ENCODE measurements at regions not wholly inside any gene's neighbourhood (a gene's known extent, or its start where the extent isn't known, plus 50 kb on each side); places are given as distances from the start of the nearest gene placed in this dataset.
A peak's percentile ranks its signal among the peaks of the same experiment; 100 is the strongest.

DNA sequence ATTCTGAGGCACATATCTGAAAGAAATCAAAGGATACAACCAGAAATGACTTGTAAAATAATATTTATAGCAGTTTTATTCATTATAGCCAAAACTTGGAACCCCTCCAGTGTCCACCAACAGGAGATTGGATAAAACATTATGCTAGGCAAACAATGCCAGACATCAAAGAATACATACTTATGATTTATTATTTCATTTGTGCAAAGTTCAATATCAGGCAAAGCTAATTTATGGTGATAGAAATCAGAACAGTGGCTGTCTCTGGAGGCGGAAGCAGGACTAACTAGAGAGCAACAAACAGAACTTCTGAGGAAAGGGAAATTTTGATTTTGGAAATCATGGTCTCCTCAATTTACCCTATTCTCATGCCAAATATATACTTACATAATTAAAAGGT lies 193.1 kb downstream of the ICE1 start:
- DNase-seq: peak; percentile 34

DNA sequence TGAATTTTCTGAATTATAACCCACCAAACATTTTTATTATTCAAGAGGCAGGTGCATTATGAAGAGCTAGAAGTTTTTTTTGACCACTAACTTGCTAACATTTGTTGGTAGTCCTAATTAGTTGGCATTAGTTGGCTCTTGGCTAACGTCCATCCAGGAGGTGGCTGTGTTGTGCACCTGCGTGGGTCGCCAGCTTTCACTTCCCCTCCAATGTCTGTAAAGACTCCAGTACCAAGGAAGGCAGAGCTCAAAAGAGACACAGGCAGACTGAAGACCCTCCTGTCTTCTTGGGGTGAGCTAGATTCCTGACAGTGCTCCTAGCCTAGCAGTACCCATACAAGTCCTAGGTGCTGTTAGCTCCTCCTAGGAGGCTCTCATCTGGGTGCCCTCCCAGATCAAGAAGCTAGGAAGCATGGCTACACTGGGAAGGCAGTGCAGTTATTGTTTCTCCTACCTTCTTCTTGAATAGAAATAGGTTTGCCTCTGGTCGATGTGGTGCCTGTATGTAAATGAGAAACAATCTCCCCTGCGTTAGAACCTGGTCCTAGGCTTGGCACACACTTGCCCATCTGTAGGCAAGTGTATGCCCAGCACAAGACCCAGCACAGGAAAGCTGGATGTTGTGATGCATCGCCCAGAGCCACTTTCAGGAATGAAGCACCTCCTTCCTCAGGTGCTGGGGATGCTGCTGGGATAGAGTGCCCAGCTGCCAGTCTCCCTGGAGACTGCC lies 190.9 kb downstream of the ICE1 start:
- no peak for DNase-seq

DNA sequence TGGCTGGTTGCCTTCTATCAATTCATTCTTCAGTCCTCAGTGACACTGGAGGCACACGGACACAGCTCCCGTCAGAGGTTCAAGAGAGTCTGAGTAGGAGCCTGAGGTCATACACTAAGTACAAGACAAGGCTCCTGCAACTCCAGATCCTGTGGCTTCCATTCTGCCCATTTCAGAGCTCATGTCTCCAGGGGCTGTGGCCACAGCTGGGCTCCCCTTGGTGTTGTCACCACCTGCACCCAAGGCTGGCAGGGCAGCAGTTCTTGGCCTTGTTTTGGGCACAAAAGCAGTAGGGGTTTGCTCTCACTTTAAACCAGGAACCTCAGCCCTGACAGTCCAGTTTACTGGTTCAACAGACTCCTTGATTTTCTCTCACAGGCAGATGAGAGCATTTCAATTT lies 189.6 kb downstream of the ICE1 start:
- no peak for DNase-seq

DNA sequence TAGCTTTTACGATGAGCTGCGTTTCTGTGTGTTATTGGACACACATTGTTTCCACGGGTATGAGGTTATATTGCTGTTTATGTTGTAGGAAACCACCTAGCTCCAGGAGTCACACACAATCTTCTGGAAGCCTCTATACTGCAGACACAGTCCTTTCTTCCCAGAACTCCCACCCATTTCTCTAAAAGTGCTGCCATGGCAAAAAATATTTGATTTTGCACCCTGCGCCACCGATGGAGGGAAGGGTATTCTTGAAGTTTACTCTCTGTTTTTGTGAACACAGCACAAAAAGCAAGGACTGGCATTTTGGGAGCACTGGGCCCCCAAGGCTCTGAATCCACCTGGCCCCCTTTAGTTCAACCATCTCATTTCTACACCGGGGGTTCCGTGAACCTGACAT lies 187.5 kb downstream of the ICE1 start:
- DNase-seq: no peak

DNA sequence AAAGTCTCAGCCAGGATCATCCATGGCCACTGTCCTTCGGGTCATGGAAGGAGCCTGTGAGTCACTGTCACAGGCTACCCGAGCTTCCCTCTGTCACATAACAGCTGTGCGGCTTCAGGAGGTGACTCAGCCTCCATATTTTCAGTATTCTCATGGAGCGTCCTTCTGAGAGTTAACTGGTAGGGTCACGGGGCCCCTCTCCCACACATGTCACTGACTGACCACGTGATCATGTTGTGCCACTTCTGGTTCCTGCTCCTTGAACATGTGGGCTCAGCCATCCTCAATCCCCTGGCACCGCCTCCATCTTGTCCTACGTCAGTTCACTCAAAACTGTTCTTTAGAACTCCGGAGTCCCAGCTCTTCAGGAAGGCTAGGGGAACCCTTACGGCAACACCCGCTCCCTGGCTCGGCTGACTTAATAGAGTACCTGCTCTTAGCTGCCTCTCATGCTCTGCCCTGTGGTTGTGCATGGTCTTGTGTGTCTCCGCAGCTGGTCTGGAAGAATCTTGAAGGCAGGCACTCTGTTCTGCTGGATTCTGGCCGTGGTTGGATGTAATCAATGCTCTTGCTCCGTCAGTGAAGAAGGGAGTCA lies 182.8 kb downstream of the ICE1 start:
- no peak for DNase-seq

DNA sequence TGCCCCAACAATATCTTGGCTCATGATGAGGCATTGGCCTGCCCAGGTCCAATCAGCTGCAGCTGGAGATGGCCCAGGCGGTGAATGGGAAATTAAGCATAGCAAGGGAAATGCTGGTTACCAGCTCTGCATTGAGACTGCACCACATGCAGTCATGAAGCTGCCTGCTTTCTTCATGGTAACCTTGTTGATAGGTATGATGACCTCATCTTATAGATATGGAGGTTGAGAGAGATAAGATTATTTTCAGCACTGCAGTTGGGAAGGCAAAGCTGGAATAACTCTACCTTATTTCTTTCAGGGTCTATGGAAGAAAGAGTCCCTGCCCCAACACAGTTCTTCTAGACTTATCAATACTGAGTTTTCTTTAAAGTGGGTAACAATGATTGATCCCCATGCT lies 180.1 kb downstream of the ICE1 start:
- no peak for DNase-seq

DNA sequence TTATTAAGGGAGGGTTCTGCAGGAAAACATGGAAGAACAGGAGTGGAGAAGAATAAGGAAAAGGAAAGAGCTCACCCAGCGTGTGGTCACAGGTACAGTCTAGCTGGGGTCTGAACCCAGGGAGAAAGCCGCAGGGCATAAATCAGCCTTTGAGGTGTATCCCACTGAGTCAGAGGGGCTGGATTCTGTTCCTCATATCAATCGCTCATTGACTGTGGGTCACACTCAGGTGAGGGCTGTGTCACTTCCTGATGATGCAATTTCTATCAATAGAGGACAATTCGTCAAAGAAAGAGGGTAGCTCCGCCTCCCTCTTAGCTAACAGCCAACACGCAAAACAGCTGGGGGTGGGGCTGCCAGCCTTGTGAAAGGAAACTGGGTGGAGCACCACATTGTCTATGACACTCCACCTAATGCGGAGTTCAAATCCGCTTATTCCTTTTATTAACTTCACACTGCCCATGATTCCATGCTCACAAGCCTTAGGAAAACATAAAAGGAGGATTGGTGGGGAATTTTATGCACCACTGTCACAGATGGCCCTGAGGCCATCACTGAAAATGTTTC lies 176.2 kb downstream of the ICE1 start:
- no peak for DNase-seq

DNA sequence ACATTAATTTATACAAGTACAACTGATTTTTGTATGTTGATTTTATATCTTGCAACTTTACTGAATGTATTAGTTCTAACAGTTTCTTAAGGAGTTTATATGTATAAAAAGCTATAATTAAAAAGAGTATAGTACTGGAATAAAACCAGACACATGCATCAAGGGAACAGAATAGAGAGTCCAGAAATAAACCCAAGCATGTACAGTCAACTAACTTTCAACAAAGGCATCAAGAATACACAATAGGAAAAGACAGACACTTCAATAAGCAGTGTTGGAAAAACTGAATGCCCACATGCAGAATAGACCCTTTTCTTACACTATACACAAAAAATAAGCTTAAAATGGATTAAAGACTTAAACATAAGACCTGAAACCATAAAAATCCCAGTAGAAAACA lies 170.9 kb downstream of the ICE1 start:
- no peak for DNase-seq

DNA sequence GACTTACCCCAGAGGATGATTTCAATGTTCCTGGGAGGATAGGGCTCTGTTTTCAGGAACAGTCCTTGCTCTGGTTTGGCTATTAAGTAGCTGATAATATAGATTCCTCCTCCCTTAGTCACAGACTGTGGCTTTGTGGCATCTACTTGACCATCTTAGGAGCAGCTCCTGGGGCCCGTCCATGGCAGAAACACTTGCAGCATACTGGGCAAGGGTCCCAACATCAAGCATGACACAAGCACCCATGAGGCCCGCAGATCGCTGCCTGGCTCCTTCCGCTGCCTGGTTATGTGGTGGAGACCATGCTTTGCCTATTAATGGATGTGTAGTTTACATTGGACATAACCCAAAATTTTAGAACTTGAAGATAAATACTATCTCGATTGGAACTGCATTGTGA lies 170.1 kb downstream of the ICE1 start:
- no peak for DNase-seq

DNA sequence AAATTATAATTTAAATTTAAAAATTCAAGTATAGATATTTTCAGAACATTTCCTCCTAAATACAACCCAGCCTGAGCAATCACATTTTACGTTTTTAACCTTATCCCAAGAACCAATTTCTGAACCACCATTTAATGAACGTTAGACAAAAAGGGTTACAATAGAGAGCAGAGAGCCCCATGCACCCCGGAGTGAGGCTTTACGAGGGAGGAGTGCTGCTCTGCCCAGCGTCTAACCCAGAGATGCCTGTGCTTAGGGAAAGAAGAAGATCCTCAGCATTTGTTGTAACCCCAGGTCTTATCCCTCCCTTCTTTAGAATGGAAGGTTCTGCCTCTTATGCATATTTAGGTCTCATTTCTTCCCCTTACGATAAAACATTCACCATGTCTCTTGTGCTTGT lies 169.1 kb downstream of the ICE1 start:
- DNase-seq: no peak

DNA sequence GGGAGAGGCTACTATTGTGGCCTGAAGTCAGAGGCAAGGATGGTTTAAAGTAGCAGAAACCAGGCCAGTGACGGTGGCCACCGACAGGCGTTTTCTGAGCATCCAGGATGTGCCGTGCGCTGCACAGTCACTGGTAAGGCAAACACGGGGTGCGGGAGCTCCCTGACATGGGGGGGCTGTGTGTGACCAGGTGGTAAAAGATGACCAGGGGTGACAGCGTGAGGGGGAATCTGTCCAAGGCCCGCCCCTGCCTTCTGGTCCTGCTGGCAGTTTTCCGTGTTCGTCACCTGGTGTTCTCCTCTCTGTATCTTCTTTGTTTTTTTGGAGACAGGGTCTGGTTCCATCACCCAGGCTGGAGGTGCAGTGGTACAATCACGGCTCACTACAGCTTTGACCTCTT lies 167.4 kb downstream of the ICE1 start:
- no peak for DNase-seq

DNA sequence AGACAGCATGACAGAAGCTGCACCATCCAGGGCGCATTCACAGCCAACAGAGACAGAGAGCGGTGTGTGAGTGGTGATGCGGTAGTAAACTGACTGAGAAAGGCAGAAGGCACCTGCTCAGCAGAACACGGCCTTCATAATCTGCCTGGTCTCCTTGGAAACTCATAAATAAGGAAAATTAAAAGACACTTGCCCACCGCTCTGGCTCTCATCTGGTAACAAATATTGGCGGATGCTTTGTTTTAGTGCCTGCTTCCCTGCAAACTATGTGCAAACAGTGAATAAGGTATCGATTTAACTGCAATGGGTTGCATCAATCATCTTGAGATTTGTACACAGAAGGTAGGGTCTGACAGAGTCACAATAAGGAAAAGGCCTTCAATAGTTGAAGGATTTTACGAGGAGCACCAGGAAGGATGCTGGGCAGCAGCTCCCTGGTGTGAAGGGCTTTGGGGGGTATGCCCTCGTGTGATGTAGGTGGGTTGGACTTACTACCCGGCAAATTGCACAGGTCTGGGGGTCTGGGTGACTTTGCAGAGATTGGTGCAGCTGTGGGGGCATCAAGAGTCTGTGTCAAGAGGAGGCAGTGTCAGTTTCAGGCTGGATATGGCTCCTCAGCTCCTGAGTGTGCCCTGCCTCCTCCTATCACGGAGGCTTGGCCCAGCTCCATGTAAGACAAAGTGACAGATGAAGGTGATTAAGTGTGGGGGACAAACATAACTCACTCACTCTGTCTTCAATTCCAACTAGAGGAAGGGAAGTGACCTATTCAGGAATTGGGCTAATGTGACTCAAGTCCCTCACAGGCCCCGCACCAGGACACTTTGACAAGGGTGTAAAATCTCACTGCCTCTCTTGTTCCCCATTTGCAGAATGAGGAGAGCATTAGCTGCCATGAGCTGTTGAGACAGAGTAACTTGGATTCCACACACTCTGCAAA lies 166.7 kb downstream of the ICE1 start:
- no peak for DNase-seq

DNA sequence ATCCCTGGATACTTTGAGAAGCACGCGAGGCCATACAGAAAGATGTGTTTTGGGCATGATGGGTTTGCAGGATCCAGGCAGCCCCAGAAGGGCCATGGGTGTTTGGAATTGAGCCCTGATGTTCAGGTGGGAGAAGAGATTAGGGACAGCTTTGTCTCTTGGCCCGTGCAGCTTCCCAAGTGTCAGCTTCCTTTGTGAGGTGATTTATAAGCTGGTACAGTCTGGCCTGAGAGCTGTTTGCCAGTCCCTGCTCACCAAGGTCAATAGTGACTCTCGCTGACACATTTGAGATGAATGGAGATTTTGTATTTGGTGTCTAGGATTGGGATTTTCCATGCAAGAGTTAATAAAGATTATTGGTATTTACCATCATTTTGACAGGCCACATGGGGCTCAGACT lies 165.9 kb downstream of the ICE1 start:
- DNase-seq: no peak

DNA sequence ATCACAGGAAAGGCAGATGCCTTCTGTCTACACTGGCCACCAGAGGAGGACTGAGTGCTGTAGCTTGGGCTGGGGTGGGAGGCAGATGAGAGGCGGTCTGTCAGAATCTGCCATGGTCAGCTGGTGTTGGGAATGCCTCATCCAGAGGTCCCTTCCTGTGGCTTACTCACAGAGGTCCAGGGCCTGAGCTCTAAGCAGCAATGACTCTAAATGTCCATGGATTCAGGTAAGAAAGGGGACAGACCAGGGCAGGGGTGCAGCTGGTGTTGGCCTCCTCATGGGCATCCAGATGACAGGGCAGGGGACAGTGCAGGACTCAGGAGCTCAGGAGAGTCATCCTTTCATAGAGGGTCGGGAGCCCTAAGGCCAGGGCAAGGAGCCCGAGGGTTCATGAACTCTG lies 165.0 kb downstream of the ICE1 start:
- DNase-seq: no peak

DNA sequence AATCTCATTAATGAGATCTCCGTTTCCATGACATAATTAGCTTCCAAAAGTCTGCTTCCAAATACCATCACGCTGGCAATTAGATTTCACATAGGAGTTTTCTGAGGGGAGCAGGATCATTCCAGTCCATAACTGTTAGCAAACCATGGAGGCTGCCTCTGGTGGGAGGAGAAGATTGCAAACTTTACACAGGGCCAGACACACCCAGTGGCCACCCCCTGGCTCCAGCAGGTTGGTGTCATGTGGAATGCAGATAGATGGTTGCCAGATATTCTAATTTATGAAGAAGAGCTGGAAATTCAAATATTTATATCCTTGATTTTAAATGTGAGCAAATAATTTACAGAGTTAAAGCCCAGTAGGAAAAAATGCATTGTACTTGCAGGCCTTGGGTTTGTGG lies 164.2 kb downstream of the ICE1 start:
- DNase-seq: no peak

DNA sequence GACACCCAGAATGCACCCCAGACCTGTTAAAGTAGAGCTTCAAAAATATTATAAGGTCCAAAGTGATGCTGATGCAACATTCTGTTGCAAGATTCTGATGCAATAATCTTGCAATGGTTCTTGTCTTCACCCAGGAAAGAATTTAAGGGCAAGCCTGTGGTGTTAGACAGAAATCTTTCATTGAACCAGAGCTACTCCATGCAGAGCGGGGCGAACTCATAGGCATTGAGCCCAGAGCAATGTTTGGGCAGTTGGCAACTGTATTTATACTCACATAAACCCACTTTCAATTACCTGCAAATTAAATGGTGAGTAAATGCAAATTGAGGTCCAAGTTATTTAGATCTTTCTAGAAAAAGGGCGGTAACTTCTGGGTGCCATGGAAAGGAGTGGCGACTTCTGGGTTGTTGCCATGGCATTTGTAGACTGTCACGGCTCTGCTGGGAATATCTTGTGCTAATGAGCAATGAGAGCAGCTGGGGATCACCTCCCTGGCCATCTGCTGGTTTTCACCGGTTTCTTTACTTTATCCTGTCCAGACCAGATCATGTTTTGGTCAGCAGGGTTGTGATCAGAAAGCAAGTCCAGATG lies 163.4 kb downstream of the ICE1 start:
- no peak for DNase-seq

DNA sequence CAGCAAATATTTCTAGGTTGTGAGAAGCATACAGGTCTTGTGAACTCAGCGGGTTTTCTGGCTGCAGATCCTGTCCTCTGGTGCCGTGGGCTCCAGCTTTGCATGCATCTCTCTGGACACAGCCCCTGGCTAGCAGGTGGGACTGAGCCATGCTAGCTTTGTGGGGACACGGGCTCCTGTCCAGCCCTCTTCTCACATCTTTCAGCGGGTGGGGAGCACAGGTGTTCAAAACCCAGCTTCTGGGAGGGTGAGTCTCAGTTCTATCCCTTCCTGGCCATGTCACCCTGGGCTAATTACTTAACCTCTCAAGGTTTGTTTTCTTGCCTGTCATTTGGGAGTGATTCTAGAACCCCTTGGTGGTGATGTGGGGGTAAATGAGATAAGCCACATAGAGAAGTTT lies 162.3 kb downstream of the ICE1 start:
- DNase-seq: no peak

DNA sequence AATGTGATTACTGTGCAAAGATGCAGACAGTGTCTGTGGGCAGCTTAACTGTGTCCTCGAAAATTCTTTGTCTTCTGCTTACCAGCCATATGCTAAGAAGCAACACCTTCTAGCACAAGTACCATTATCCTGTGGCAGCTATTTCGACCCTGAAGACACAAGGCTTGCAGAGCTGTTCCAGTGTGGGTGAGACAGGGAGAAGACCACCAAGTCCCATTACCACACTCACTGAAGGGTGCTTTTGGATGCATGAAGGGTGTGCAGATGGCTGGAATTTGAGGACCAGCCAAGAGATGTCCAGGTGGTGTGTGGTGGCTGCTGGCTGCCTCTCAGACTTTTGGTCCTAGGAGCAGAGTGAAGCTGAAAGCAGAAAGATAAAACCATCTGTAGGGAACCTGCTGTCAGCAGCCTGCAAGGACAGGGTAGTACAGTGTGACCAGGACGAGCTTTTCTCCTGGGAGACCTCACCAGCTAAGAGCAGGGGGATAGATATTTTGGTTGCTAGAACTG lies 161.8 kb downstream of the ICE1 start:
- DNase-seq: no peak

DNA sequence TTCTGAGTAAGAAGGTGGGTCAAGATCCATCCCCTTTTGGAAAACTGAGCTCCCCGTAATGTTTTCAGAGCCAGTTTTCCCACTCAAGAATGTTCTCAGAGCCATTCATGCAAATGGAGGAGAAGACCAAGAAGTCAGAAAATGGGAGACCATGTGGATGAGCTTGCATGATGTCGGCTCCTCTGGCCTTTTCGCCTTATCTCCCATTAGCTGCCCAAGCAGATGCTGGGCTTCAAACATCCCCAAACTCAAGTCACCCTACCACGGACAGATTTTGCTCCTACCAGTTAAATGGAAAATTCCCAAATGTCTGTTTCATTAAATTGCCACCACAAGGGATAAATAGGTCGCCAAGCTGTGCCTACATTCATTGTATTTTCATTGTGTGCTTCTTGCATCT lies 161.4 kb downstream of the ICE1 start:
- DNase-seq: no peak

DNA sequence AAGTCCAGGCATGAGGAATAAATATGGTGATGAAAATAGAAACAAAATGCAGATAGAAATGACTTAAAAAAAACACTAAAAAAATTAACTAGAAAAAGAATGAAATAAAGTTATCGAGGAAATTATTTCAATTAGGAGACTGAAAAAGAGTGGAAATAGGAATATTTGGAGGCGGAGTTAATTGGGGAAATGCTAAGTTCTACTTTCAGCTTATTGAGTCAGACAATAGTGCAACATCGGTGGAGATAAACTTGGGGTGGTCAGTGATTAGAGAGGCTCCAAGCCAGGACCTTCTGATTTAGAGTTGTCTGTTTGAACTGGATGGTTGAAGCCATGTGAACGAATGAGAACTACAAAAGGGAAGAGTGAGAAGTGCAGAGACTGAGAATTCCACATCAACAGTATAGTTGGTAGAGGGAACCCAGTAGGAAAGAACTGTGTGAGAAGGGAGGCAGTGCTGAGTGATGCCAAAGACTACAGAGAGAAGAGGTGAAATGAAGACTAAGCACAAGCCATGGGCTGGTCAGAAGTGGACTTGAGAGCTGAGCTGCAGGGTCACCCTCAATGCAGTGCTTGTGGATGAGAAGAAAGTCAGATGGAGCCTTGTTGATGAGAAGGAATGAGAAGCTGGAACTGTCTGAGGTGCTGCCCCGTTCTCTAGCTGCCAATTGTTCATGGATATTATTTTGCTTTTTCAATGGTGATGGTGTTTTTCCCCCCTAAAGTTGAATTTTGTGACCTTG lies 160.7 kb downstream of the ICE1 start:
- DNase-seq: no peak

DNA sequence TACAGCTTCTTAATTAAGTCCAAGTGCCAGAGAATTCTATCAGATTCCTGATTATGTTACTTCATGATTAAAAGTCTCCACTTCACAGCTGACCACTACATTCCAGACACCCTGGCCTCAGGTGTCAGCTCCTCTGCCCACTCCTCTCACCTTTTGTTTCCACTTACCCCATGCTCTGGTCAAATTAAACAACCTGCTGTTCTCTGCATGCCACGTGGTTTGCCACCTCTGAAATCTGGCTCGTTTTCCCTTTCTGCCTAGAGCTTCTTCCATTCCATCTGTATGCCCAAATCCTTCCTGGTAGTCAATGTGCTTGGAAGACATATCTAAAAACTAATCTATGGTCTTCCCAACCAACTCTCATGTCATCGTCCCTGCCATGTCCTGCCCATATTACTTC lies 158.6 kb downstream of the ICE1 start:
- no peak for DNase-seq

DNA sequence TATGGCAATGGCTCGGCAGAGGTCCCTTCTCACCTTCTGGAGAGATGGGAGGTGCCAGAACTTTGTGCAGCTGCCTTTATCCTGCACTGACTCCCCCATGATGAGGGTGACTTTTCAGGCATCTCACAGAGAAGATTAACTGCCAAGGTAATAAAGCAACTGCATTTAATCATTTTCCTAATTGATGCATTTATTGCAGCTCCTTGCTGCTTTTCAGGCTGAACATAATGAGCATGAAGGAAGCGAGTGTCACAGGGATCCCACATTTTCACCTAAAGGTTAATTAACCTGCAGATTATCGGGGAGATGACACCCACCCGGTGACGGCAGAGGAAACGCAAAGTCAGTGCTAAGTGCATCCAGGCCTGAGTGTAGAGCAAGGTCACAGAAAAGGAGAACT lies 154.3 kb downstream of the ICE1 start:
- no peak for DNase-seq
